GM19240 (cell line): ENCODE measurements at regions not wholly inside any gene's neighbourhood (a gene's known extent, or its start where the extent isn't known, plus 50 kb on each side); places are given as distances from the start of the nearest gene placed in this dataset.
A peak's percentile ranks its signal among the peaks of the same experiment; 100 is the strongest.

ENCODE experiments used
- DNase-seq: peaks from one replicate; pipeline ENCODE4 v3.0.0; 2011; ENCODE audit warnings: low spot score; ENCODE audit not compliant: insufficient read length

DNA sequence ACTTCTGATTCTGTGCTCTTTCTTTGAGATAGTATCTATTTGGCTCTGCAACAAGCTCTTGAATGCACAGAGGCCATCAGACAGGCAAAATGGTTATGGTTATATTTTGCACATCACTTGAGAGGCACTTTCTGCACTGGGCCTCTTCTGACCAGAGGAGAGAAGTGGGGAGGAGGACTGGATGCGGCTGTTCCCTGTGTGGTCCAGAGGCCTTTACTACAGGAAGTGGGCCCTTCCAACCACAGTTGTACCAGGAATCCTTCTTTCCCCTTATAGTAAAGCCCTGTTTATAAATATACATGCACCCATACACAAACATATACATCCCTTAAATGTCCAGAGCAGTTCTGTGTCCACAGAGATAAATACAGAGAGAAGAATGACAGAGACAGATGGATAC lies 182.7 kb upstream of the HHIP start:
- no peak for DNase-seq

GRCh38 chr4:144463896-144464295 lies 182.1 kb upstream of the HHIP start:
- no peak for DNase-seq

DNA sequence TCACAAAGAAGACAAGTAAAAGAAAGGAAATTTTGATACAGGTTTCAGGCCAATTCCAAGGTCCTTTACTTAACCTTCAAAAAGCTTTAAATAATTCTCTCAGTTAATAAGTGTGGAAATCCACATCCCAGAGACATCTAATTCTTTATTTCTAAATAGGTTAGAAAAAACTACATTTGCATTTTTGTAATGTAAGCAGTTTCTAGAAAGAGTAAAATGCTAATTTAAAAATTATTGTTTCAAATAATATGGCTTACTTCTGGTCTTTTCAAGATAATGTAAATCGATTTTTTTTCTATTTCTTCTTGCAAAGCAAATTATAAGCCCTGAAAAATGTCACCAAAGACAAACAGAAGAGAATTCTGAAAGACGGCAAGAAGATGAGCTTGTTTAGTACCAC lies 180.4 kb upstream of the HHIP start:
- DNase-seq, result no peak

GRCh38 chr4:144480068-144480467 lies 165.9 kb upstream of the HHIP start:
- DNase-seq, result no peak

GRCh38 chr4:144489831-144490230 lies 156.1 kb upstream of the HHIP start:
- DNase-seq, result no peak

GRCh38 chr4:144494280-144494679 lies 151.7 kb upstream of the HHIP start:
- no peak for DNase-seq

- DNase-seq, result no peak
These were observed 150.0 kb upstream of the HHIP start for GRCh38 chr4:144495944-144496343.

DNA sequence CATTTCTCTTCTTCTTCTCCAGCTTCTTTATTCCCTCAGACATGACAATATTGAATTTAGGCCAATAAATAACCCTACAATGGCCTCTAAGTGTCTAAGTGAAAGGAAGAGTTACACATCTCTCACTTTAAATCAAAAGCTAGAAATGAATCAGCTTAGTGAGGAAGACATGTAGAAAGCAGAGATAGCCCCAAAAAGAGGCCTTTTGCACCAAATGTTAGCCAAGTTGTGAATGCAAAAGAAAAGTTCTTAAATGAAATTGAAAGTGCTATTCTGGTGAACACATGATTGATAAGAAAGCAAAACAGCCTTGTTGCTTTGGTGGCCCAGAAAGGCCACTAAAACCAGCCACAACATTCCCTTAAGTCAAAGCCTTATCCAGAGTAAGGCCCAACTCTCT lies 146.2 kb upstream of the HHIP start:
- DNase-seq, result no peak

DNA sequence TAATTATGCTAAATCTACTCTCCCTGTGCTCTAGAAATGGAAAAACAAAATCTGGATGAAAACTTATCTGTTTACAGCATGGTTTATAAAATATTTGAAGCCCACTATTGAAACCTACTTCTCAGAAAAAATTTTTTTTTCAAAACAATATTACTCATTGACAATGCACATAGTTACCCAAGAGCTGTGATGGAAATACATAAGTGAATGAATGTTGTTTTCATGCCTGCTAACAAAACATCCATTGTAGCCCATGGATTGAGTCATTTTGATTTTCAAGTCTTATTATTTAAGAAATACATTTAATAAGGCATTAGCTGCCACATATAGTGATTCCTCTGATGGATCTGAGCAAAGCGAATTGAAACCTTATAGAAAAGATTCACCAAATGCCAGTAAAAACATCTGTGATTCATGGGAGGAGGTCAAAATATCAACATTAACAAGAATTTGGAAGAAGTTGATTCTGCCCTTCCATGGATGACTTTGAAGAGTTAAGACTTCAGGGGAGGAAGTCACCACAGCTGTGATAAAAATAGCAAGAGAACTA lies 144.7 kb upstream of the HHIP start:
- no peak for DNase-seq

DNA sequence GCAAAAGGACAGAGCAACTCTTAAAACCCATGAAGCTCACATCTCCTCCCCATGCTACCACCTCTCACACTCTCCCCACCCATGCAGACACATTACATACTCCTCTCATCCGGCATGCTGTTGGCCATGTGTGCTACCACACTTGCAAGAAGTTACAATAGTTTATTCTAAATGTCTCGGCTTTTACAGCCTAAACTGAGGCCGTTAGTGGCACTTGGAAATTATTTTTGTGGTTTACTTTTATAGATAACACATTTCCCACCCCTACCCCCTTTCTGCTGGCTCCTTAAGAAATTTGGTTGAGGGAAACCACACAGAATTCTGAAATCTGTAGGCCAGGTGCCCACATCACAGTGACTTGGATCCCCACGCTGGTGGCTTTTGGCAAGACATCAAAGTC lies 141.1 kb upstream of the HHIP start:
- no peak for DNase-seq

DNA sequence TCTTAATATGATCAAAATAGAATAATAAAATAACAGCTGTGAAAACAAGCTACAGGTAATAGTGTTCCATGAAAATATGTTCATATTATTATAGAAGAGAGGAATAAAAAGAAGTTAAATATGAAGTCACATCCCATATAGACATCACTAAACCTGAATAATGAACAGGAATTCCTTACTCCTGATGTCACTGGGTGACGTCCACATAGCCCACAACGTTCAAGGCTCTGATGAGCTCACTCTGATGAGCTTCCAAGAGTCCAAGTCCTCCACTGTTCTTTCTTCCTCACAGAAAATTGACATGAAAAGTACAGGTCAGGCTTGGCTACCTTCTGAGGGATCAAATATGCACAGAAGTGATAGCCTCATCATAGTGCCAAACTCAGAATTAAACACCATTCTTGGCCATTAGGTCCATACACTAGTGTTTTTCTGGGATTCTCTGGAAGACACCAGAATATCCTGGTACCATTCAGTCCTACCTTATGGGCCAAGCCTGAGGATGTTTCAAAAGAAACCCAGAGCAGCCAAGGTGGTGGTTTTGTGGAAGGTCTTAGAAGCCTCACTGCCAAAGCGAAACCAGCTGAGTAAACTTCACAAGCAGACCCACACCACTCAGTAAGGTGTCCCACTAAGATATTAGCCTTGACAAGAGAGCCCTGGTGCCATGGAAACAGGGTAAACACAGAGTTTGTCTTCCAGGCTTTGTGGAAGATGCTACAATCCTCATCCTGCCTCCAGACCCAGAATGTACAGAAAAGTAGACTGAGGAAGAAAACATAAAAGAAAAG lies 138.4 kb upstream of the HHIP start:
- no peak for DNase-seq

DNA sequence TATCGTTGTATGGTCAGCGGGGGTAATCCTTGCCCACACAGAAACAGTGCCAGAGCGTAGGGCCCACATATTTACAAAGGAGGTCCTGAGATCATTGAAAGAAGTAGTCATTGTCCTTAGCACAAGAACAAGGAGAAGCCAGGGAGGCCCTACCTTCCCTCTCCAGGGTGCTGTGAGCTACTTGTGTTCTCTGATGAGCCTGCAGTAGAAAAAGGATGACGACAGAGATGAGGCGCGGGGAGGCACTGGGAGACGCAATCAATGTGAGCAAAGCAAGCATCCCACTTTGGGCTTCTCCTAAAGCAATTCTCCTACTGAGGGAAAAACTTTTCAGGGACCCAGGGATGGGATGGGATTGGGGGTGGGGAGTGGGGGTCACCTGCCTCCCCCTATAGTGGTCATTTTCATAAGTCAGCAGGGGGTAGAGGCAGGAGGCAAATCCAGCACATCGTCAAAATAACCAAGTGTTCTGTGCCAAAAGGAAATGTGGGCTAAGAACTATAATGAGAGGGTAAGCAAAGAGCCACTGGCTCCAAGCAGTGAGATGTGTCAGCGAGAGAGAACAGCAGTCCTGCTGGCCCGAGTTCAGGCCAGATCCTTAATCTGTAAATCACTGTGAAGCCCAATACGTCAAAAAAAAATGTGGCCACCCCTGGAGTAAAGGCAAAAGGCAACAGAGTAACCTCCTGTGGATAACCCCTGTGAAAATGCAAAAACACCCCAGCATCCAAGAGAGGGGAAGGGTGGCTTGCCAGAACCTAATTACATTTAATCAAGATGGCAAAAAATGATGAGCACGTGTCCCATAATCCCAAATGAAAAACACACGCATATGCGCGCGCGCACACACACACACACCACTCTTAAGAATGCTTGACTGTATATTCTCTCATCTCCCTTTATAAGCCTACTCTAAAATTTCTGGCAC lies 136.6 kb upstream of the HHIP start:
- DNase-seq, result no peak

DNA sequence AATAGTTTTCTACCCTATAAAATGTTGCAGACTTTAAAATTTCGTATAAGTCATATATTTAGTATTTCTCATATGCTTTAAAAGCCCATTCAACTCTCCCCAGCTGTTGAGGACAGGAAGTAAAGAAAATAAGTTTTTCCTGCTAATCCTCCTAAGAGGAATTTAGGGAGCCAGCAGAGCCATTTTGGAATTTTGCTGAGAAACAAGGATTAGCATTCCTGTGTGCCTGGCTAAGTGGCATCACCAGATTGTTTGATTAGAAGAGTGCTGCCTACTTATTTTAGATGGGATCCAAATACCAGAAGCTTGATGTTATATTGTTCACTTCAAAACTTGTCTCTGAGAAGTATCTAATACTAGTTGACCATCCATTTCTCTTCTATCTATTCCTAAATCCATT lies 131.2 kb upstream of the HHIP start:
- DNase-seq, result no peak

- DNase-seq, result no peak
These were observed 127.6 kb upstream of the HHIP start for GRCh38 chr4:144518181-144518895.

- DNase-seq, result no peak
These were observed 114.1 kb upstream of the HHIP start for GRCh38 chr4:144531841-144532240.

DNA sequence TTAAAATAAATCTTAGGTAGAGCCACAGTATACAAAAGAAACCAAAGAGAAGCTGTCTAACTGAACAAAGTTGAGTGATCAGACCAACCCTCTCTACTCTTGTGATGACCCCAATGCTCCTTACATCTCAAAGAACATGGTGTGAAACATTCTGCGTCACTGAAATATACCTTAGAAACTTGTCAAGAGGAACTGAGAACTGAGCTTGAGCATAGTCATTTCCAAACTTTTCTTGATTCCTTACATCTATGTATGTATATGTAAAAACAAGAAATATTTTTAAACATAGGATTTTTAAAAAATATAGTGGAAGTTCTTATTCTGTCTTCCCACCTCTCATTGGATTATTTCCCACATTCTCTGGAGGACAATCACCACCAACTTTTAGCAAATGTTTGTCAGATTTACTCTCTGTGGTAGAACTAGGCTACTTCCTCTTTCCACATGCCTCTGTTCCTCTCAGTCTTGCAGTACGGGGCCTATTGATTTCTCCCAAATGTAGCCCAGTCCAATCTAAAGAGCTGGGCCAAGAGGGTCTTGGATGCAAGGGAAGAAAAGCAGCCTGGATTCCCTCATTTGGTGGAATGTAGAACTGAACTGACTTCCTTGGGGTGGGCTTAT lies 98.2 kb upstream of the HHIP start:
- DNase-seq, result peak; percentile 33

DNA sequence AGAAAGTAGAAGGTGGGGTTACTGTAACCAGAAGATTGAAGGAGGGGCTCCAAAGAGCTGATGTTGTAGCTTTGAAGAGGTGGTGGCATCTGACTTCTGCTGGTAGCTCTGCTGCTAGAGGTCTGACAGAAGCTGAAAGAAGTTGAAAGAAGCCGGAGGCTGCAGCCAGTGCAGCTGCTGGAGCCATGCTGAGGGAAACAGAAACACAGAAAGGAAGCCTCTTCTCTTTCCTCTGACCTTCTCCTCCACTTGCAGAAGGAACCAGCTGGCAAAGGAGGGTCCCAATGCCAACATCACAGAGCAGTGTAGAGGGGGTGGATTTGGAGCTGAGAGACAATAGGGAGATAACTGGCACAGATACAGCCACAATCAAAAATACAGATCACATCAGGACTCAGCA lies 89.3 kb upstream of the HHIP start:
- no peak for DNase-seq

DNA sequence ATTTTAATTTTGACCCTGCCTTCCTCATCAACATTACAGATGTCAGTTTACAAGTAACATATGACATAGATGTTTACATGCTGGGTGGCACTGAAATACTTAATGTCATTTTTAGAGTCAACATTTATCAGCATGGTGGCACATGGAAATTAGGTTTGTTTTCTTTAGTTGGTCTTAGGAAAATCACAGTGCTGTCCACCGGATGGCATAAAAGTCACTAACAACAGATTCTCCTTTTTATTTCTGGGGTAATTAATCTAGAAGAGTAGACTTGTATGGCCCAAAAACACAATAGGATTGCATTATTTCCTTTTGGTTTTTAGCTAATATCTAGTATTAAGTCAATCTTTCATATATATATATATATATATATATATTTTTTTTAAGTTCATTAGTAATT lies 88.6 kb upstream of the HHIP start:
- no peak for DNase-seq

DNA sequence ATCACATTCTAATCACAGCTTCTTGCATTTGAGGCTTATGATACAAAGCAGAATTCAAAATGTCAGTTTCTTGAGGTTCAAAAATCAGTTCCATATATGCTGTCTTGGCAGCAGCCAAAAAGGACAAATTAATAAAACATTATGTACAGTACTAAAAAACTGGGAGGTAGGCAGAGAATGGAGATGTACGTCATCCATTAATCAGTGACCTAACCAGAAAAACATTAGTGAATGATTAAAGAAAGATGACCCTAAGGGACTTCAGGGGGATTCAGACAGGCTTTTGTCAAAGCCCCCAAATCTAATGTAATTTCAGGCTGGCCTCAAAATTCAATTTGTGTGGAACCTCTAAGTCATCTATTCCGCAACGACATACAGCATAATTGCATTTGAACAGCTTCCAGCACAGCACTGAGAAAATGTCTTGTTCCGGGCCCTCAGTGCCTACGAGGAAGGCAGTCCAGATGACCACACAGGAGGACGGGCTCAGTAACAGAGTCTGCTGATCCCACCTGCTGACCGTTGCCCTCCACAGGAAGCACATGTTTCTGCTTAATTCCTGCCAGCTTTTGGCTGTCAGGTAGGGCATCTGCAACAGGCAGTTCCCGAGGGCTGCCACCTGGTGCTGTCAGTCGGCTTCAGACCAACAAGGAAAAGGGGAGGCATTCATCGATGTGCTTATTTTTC lies 83.8 kb upstream of the HHIP start:
- no peak for DNase-seq

DNA sequence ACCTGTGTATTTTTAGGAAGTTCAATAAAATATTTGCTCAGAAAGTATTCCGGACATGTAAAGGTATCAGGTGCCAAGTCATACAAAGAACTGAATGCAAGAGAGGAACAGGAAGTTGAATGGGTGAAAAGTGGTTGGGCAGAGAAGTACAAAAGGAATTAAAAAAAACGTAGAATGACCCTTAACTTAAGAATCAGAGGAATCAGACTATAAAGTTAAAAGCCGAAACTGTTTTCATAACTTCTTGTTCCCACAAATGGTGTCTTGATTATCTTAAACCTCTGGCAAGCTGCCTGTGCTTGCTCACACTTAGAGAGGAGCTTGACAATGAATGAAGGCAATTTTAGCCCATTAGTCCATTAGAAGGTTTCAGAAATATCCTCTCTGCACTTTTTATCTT lies 81.6 kb upstream of the HHIP start:
- no peak for DNase-seq
